Esophagus squamous epithelium (tissue), 4 donors: ENCODE measurements at regions not wholly inside any gene's neighbourhood (a gene's known extent, or its start where the extent isn't known, plus 50 kb on each side); places are given as distances from the start of the nearest gene placed in this dataset.

Experiments
- POLR2A ChIP-seq, 4 donors: fragments of 450-650 bp; IDR thresholded peaks; one replicate each; pipeline ENCODE4 v1.6.1; 2017; ENCODE audit warnings: antibody characterized with exemption in 4 of 4, mild to moderate bottlenecking in 4 of 4, moderate library complexity in 3 of 4
- TF ChIP-seq, protein P1 (sequence below), 6 experiments: fragments of 450-650 bp in 4 of 6; fragments of 200-600 bp in 2 of 6; sonication (generic) in 2 of 6; IDR thresholded peaks; one replicate each; pipeline ENCODE4 v1.5.1; 2016 to 2019; ENCODE audit warnings: antibody characterized with exemption in 6 of 6, mild to moderate bottlenecking in 4 of 6, moderate library complexity in 4 of 6

- TF ChIP-seq, protein P1, sequence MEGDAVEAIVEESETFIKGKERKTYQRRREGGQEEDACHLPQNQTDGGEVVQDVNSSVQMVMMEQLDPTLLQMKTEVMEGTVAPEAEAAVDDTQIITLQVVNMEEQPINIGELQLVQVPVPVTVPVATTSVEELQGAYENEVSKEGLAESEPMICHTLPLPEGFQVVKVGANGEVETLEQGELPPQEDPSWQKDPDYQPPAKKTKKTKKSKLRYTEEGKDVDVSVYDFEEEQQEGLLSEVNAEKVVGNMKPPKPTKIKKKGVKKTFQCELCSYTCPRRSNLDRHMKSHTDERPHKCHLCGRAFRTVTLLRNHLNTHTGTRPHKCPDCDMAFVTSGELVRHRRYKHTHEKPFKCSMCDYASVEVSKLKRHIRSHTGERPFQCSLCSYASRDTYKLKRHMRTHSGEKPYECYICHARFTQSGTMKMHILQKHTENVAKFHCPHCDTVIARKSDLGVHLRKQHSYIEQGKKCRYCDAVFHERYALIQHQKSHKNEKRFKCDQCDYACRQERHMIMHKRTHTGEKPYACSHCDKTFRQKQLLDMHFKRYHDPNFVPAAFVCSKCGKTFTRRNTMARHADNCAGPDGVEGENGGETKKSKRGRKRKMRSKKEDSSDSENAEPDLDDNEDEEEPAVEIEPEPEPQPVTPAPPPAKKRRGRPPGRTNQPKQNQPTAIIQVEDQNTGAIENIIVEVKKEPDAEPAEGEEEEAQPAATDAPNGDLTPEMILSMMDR (IDR thresholded peaks at IDR 0.05) = no peak
- no peak for TF ChIP-seq POLR2A (IDR thresholded peaks at IDR 0.05)
These were observed 79.2 kb upstream of the RTL1 start for GRCh38 chr14:100982762-100983161.
